ENCODE measurements at regions not wholly inside any gene's neighbourhood (a gene's known extent, or its start where the extent isn't known, plus 50 kb on each side); places are given as distances from the start of the nearest gene placed in this dataset.

DNA sequence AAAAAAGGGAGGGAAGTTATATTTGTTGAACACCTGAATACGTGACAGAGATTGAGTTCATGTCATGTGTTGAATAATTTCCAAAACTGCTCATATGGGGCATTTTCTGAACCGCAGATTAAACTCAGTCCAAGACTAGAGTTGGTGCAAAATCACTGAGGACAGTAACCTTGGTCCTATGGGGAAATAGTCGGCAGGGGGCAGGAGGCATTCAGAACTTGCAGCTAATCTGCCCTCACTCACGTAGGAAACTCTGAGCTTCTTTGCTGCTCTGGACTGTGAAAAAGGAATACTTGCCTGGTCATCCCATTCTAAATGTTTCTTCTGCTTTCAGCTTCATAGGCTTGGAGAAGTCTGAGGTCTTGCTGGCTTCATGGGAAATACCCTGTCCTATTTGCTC, 228.3 kb upstream of the ZP4 start:
- Histone ChIP-seq H3K27me3 (ENCODE audit: control insufficient read depth in 4 of 4, insufficient read depth in 4 of 4, low read length in 3 of 4) (no peaks in the 10 kb centered on the region), H3K36me3 (ENCODE audit: control insufficient read depth in 4 of 4, insufficient read depth in 3 of 4, low read depth in 1 of 4, low read length in 3 of 4) (no peaks in the 10 kb centered on the region), H3K4me3 (ENCODE audit: low read depth in 1 of 3, low read length in 3 of 3) (no peak overlapping the region), H3K9me3 (ENCODE audit: control insufficient read depth in 4 of 4, low read length in 3 of 4) (peaks cover 0 to 2% (median 0%) of the 10 kb centered on the region in 4 donors), H3K4me1 (ENCODE audit: control insufficient read depth in 4 of 4, insufficient read depth in 4 of 4, low read length in 3 of 4) (no peaks in the 10 kb centered on the region), H3K9ac (ENCODE audit: low read depth in 1 of 2, low read length in 2 of 2) (no peak overlapping the region), H3K27ac (ENCODE audit: low read depth in 1 of 2, low read length in 2 of 2) (no peak overlapping the region)
- 45% methylated on average over 4 of the region's 4 CpGs for WGBS
- TF ChIP-seq SP1 (IDR thresholded peaks at IDR 0.05) (no peak), HNF4A (conservative IDR thresholded peaks at IDR 0.05) (no peak), NR2F2 (IDR thresholded peaks at IDR 0.05) (no peak), FOXA2 (IDR thresholded peaks at IDR 0.05) (no peak), EGR1 (IDR thresholded peaks at IDR 0.05; ENCODE audit: low read depth in 2 of 2) (no peak), FOXA1 (IDR thresholded peaks at IDR 0.05) (no peak), GABPA (IDR thresholded peaks at IDR 0.05 in 1 of 2, conservative IDR thresholded peaks at IDR 0.05 in 1 of 2) (no peak), HNF4G (IDR thresholded peaks at IDR 0.05) (no peak)
- TF ChIP-seq, protein P1, sequence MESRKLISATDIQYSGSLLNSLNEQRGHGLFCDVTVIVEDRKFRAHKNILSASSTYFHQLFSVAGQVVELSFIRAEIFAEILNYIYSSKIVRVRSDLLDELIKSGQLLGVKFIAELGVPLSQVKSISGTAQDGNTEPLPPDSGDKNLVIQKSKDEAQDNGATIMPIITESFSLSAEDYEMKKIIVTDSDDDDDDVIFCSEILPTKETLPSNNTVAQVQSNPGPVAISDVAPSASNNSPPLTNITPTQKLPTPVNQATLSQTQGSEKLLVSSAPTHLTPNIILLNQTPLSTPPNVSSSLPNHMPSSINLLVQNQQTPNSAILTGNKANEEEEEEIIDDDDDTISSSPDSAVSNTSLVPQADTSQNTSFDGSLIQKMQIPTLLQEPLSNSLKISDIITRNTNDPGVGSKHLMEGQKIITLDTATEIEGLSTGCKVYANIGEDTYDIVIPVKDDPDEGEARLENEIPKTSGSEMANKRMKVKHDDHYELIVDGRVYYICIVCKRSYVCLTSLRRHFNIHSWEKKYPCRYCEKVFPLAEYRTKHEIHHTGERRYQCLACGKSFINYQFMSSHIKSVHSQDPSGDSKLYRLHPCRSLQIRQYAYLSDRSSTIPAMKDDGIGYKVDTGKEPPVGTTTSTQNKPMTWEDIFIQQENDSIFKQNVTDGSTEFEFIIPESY (IDR thresholded peaks at IDR 0.05), result no peak
- TF ChIP-seq, protein P2, sequence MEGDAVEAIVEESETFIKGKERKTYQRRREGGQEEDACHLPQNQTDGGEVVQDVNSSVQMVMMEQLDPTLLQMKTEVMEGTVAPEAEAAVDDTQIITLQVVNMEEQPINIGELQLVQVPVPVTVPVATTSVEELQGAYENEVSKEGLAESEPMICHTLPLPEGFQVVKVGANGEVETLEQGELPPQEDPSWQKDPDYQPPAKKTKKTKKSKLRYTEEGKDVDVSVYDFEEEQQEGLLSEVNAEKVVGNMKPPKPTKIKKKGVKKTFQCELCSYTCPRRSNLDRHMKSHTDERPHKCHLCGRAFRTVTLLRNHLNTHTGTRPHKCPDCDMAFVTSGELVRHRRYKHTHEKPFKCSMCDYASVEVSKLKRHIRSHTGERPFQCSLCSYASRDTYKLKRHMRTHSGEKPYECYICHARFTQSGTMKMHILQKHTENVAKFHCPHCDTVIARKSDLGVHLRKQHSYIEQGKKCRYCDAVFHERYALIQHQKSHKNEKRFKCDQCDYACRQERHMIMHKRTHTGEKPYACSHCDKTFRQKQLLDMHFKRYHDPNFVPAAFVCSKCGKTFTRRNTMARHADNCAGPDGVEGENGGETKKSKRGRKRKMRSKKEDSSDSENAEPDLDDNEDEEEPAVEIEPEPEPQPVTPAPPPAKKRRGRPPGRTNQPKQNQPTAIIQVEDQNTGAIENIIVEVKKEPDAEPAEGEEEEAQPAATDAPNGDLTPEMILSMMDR (IDR thresholded peaks at IDR 0.05; ENCODE audit: low read depth, low read length, missing input control), result no peak
- TF ChIP-seq, protein P3, sequence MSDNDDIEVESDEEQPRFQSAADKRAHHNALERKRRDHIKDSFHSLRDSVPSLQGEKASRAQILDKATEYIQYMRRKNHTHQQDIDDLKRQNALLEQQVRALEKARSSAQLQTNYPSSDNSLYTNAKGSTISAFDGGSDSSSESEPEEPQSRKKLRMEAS (IDR thresholded peaks at IDR 0.05), result no peak
- no peak for DNase-seq (ENCODE audit: low spot score)

DNA sequence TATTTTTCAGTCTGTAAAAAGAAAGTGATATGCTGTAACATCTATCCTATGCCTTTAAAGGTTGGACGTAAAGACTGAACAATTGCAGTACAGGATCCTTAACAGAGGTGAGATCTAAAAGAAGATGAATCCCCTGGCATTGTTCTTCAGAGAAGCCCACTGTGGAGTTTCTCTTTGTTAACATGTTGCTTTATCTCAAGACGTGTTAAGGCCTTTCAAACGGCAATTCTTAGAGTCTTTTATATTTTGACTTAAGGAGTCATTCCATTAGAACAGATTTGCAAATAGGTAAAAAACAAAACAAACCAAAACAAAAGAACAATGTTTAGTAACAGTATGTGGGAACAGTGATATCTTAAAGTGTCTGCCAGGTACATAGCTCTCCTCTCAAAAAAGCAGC, 225.1 kb upstream of the ZP4 start:
- no peak for DNase-seq (ENCODE audit: low spot score)
- WGBS, result 54% methylated on average over 3 of the region's 3 CpGs
- peaks cover 0 to 6% (median 0%) of the 10 kb centered on the region in 4 donors for H3K9me3 ChIP-seq (ENCODE audit: control insufficient read depth in 4 of 4, low read length in 3 of 4)

More for the DNA sequence above, 225.1 kb upstream of the ZP4 start:
- no peak overlapping the region for H3K9ac ChIP-seq (ENCODE audit: low read depth in 1 of 2, low read length in 2 of 2)
- H3K36me3 ChIP-seq (ENCODE audit: control insufficient read depth in 4 of 4, insufficient read depth in 3 of 4, low read depth in 1 of 4, low read length in 3 of 4), result no peaks in the 10 kb centered on the region
- no peak overlapping the region for H3K4me3 ChIP-seq (ENCODE audit: low read depth in 1 of 3, low read length in 3 of 3)
- no peaks in the 10 kb centered on the region for H3K27me3 ChIP-seq (ENCODE audit: control insufficient read depth in 4 of 4, insufficient read depth in 4 of 4, low read length in 3 of 4)
- TF ChIP-seq HNF4G (IDR thresholded peaks at IDR 0.05) (no peak), HNF4A (conservative IDR thresholded peaks at IDR 0.05) (no peak), SP1 (IDR thresholded peaks at IDR 0.05) (no peak), NR2F2 (IDR thresholded peaks at IDR 0.05) (no peak), GABPA (IDR thresholded peaks at IDR 0.05 in 1 of 2, conservative IDR thresholded peaks at IDR 0.05 in 1 of 2) (no peak), YY1 (IDR thresholded peaks at IDR 0.05) (no peak)
- TF ChIP-seq, protein P1 (IDR thresholded peaks at IDR 0.05), result no peak
- TF ChIP-seq, protein P2 (IDR thresholded peaks at IDR 0.05; ENCODE audit: low read depth, low read length, missing input control), result no peak
- TF ChIP-seq, protein P4, sequence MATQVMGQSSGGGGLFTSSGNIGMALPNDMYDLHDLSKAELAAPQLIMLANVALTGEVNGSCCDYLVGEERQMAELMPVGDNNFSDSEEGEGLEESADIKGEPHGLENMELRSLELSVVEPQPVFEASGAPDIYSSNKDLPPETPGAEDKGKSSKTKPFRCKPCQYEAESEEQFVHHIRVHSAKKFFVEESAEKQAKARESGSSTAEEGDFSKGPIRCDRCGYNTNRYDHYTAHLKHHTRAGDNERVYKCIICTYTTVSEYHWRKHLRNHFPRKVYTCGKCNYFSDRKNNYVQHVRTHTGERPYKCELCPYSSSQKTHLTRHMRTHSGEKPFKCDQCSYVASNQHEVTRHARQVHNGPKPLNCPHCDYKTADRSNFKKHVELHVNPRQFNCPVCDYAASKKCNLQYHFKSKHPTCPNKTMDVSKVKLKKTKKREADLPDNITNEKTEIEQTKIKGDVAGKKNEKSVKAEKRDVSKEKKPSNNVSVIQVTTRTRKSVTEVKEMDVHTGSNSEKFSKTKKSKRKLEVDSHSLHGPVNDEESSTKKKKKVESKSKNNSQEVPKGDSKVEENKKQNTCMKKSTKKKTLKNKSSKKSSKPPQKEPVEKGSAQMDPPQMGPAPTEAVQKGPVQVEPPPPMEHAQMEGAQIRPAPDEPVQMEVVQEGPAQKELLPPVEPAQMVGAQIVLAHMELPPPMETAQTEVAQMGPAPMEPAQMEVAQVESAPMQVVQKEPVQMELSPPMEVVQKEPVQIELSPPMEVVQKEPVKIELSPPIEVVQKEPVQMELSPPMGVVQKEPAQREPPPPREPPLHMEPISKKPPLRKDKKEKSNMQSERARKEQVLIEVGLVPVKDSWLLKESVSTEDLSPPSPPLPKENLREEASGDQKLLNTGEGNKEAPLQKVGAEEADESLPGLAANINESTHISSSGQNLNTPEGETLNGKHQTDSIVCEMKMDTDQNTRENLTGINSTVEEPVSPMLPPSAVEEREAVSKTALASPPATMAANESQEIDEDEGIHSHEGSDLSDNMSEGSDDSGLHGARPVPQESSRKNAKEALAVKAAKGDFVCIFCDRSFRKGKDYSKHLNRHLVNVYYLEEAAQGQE (IDR thresholded peaks at IDR 0.05), result no peak
- no peaks in the 10 kb centered on the region for H3K4me1 ChIP-seq (ENCODE audit: control insufficient read depth in 4 of 4, insufficient read depth in 4 of 4, low read length in 3 of 4)
- H3K27ac ChIP-seq (ENCODE audit: low read depth in 1 of 2, low read length in 2 of 2), result no peak overlapping the region
